IMR-90 (cell line): ENCODE measurements at regions not wholly inside any gene's neighbourhood (a gene's known extent, or its start where the extent isn't known, plus 50 kb on each side); places are given as distances from the start of the nearest gene placed in this dataset.
A peak's percentile ranks its signal among the peaks of the same experiment; 100 is the strongest.

Experiments used
- BHLHE40 ChIP-seq: fragments of 150-350 bp; IDR thresholded peaks from 2 replicates; pipeline ENCODE4 v1.6.1; 2016; ENCODE audit warnings: mild to moderate bottlenecking, low read depth, low read length
- CEBPB ChIP-seq: IDR thresholded peaks from 2 replicates; pipeline ENCODE4 v1.6.1; 2012; ENCODE audit warnings: low read depth, low read length, improper control_type of control experiment
- CTCF ChIP-seq: conservative IDR thresholded peaks from 2 replicates; pipeline ENCODE4 v1.5.1; 2012; ENCODE audit warnings: mild to moderate bottlenecking, low read depth, low read length, improper control_type of control experiment
- ELK1 ChIP-seq: fragments of 150-350 bp; IDR thresholded peaks from 2 replicates; pipeline ENCODE4 v1.6.1; 2016; ENCODE audit warnings: low read depth, mild to moderate bottlenecking, low read length, moderate library complexity, borderline replicate concordance
- FOS ChIP-seq: fragments of 150-350 bp; IDR thresholded peaks from 2 replicates; pipeline ENCODE4 v1.6.1; 2016; ENCODE audit warnings: low read depth, low read length
- MAFK ChIP-seq: IDR thresholded peaks from 2 replicates; pipeline ENCODE4 v1.6.1; 2012; ENCODE audit warnings: low read depth, low read length, improper control_type of control experiment
- MXI1 ChIP-seq: IDR thresholded peaks from 2 replicates; pipeline ENCODE4 v1.6.1; 2012; ENCODE audit warnings: low read depth, mild to moderate bottlenecking, low read length, moderate library complexity, borderline replicate concordance
- NFE2L2 ChIP-seq: fragments of 150-350 bp; IDR thresholded peaks from 2 replicates; pipeline ENCODE4 v1.6.1; 2016; ENCODE audit warnings: low read depth, mild to moderate bottlenecking, low read length
- POLR2A ChIP-seq: IDR thresholded peaks from 2 replicates; pipeline ENCODE4 v1.6.1; 2012; ENCODE audit warnings: mild to moderate bottlenecking, low read depth, low read length
- RAD21 ChIP-seq: IDR thresholded peaks from 2 replicates; pipeline ENCODE4 v1.6.1; 2012; ENCODE audit warnings: low read length, improper control_type of control experiment
- RCOR1 ChIP-seq: IDR thresholded peaks from 2 replicates; pipeline ENCODE4 v1.6.1; 2012; ENCODE audit warnings: mild to moderate bottlenecking, low read length, improper control_type of control experiment; ENCODE audit not compliant: insufficient replicate concordance
- RFX5 ChIP-seq: IDR thresholded peaks from 2 replicates; pipeline ENCODE4 v1.8.0; 2012; ENCODE audit warnings: low read depth, mild to moderate bottlenecking, low read length, moderate library complexity
- SMC3 ChIP-seq: fragments of 150-350 bp; IDR thresholded peaks from 2 replicates; pipeline ENCODE4 v1.6.1; 2016; ENCODE audit warnings: low read depth, mild to moderate bottlenecking, antibody characterized with exemption, low read length, moderate library complexity
- USF2 ChIP-seq: fragments of 150-350 bp; IDR thresholded peaks from 2 replicates; pipeline ENCODE4 v1.6.1; 2017; ENCODE audit warnings: mild to moderate bottlenecking, antibody characterized with exemption, low read length, low read depth

GRCh38 chr1:29849991-29850757, 613.9 kb downstream of the PTPRU start:
- no peak for TF ChIP-seq POLR2A
- no peak for TF ChIP-seq CTCF
- TF ChIP-seq SMC3 = no peak
- no peak for TF ChIP-seq RFX5
- no peak for TF ChIP-seq USF2
- no peak for TF ChIP-seq RAD21
- no peak for TF ChIP-seq ELK1
- TF ChIP-seq RCOR1 = no peak
- TF ChIP-seq CEBPB = no peak
- no peak for TF ChIP-seq FOS
- TF ChIP-seq MXI1 = no peak
- peak; percentile 34; the same call in 1 of the 2 replicates for TF ChIP-seq MAFK
- no peak for TF ChIP-seq BHLHE40
- TF ChIP-seq NFE2L2 = no peak
